ENCODE measurements at regions not wholly inside any gene's neighbourhood (a gene's known extent, or its start where the extent isn't known, plus 50 kb on each side); places are given as distances from the start of the nearest gene placed in this dataset.

- no peak for TF ChIP-seq POU6F1 (CRISPR knock-in tag; IDR thresholded peaks at IDR 0.05; ENCODE audit: borderline replicate concordance, low read depth)
- no peak for TF ChIP-seq TSHZ2 (CRISPR knock-in tag; IDR thresholded peaks at IDR 0.05)
- no peak for TF ChIP-seq OSR1 (CRISPR knock-in tag; IDR thresholded peaks at IDR 0.05)
Observed at GRCh38 chr2:67651565-67651964, 254.4 kb downstream of the ETAA1 start (continued).

- no peak for ATAC-seq
Observed at GRCh38 chr2:67652679-67653078, 255.5 kb downstream of the ETAA1 start.

GRCh38 chr2:67656875-67657274 lies 259.7 kb downstream of the ETAA1 start:
- no peak for ATAC-seq
- no peak for TF ChIP-seq BACH2 (CRISPR knock-in tag; IDR thresholded peaks at IDR 0.05; ENCODE audit: borderline replicate concordance)
- no peak for TF ChIP-seq ZFP3 (CRISPR knock-in tag; IDR thresholded peaks at IDR 0.05)
- no peak for TF ChIP-seq GLIS3 (CRISPR knock-in tag; IDR thresholded peaks at IDR 0.05)
- no peak for TF ChIP-seq ZNF8 (CRISPR knock-in tag; IDR thresholded peaks at IDR 0.05)
- TF ChIP-seq ZFP30 (CRISPR knock-in tag; IDR thresholded peaks at IDR 0.05): no peak
- no peak for TF ChIP-seq ZNF565 (CRISPR knock-in tag; conservative IDR thresholded peaks at IDR 0.05; ENCODE audit: low read depth)
- TF ChIP-seq ISL1 (CRISPR knock-in tag; IDR thresholded peaks at IDR 0.05): no peak
- no peak for TF ChIP-seq TOX (CRISPR knock-in tag; IDR thresholded peaks at IDR 0.05; ENCODE audit: borderline replicate concordance)
- no peak for TF ChIP-seq ESRRG (CRISPR knock-in tag; IDR thresholded peaks at IDR 0.05)

More at GRCh38 chr2:67652679-67653078, 255.5 kb downstream of the ETAA1 start:
- TF ChIP-seq TCF4 (CRISPR knock-in tag; IDR thresholded peaks at IDR 0.05; ENCODE audit: borderline replicate concordance) (no peak), ZFP30 (CRISPR knock-in tag; IDR thresholded peaks at IDR 0.05) (no peak), CSDC2 (CRISPR knock-in tag; IDR thresholded peaks at IDR 0.05) (no peak), PPARA (CRISPR knock-in tag; IDR thresholded peaks at IDR 0.05; ENCODE audit: borderline replicate concordance) (no peak), ZC3H10 (CRISPR knock-in tag; IDR thresholded peaks at IDR 0.05) (no peak), TSHZ2 (CRISPR knock-in tag; IDR thresholded peaks at IDR 0.05) (no peak), RARB (CRISPR knock-in tag; IDR thresholded peaks at IDR 0.05) (no peak), CSRNP3 (CRISPR knock-in tag; IDR thresholded peaks at IDR 0.05) (no peak), TOX (CRISPR knock-in tag; IDR thresholded peaks at IDR 0.05; ENCODE audit: borderline replicate concordance) (no peak), OSR1 (CRISPR knock-in tag; IDR thresholded peaks at IDR 0.05) (no peak), PATZ1 (CRISPR knock-in tag; IDR thresholded peaks at IDR 0.05; ENCODE audit: borderline replicate concordance) (no peak), ZNF565 (CRISPR knock-in tag; conservative IDR thresholded peaks at IDR 0.05; ENCODE audit: low read depth) (no peak), GLIS3 (CRISPR knock-in tag; IDR thresholded peaks at IDR 0.05) (no peak), BACH2 (CRISPR knock-in tag; IDR thresholded peaks at IDR 0.05; ENCODE audit: borderline replicate concordance) (no peak), ZNF70 (CRISPR knock-in tag; IDR thresholded peaks at IDR 0.05) (no peak)
